H1 (cell line): ENCODE measurements at regions not wholly inside any gene's neighbourhood (a gene's known extent, or its start where the extent isn't known, plus 50 kb on each side); places are given as distances from the start of the nearest gene placed in this dataset.
A peak's percentile ranks its signal among the peaks of the same experiment; 100 is the strongest.

Experiments
- CTCF ChIA-PET: fragments of 300-600 bp; sonication (Branson Sonifier 250); formaldehyde crosslinking; loops from one replicate; lab custom pipeline; 2021; ENCODE audit not compliant: partially characterized antibody; lab: Charles Lee
- POLR2A ChIA-PET: fragments of 300-600 bp; sonication (Branson Sonifier 250); formaldehyde crosslinking; loops from one replicate; lab custom pipeline; 2021; ENCODE audit warnings: inconsistent platforms; ENCODE audit not compliant: partially characterized antibody; lab: Charles Lee
- DNase-seq, 2 experiments: peaks; one replicate each; pipeline versions ENCODE4 v3.0.0 to v3.0.0-alpha.2; 2010 to 2022; ENCODE audit warnings: low spot score in 2 of 2, low read depth in 1 of 2, mixed read lengths in 1 of 2
- FAIRE-seq: peaks from 2 replicates; lab custom pipeline; 2011; peaks lifted over from hg19 to GRCh38; lab: Jason Lieb, UNC
- H2AFZ ChIP-seq: 2 replicates; pipeline ENCODE4 v1.8.1; 2012; ENCODE audit warnings: low read length, inconsistent platforms
- H2AK5ac ChIP-seq: 2 replicates; pipeline ENCODE4 v1.6.1; 2013; ENCODE audit warnings: low read depth, low read length
- H2BK120ac ChIP-seq: replicated peaks from 2 replicates; pipeline ENCODE3; 2013; ENCODE audit warnings: low read depth, low read length, inconsistent platforms
- H2BK12ac ChIP-seq: 2 replicates; pipeline ENCODE4 v1.6.1; 2013; ENCODE audit warnings: low read depth, low read length
- H2BK15ac ChIP-seq: 2 replicates; pipeline ENCODE4 v1.6.1; 2013; ENCODE audit warnings: low read length
- H2BK20ac ChIP-seq: 2 replicates; pipeline ENCODE4 v1.6.1; 2013; ENCODE audit warnings: low read length
- H2BK5ac ChIP-seq: 2 replicates; pipeline ENCODE4 v1.6.1; 2013; ENCODE audit warnings: low read depth, low read length
- H3K14ac ChIP-seq: 2 replicates; pipeline ENCODE4 v1.6.1; 2013; ENCODE audit warnings: inconsistent platforms; ENCODE audit not compliant: insufficient read length
- H3K18ac ChIP-seq: 2 replicates; pipeline ENCODE4 v1.6.1; 2013; ENCODE audit warnings: low read length; ENCODE audit errors: extremely low read depth
- H3K23ac ChIP-seq: 2 replicates; pipeline ENCODE4 v1.6.1; 2013; ENCODE audit warnings: inconsistent platforms; ENCODE audit not compliant: insufficient read length
- H3K23me2 ChIP-seq: 2 replicates; pipeline ENCODE4 v1.6.1; 2013; ENCODE audit warnings: low read depth, low read length
- H3K27ac ChIP-seq: 2 replicates; pipeline ENCODE4 v1.6.1; 2011; ENCODE audit warnings: low read depth, low read length, inconsistent platforms
- H3K27me3 ChIP-seq, 4 experiments: replicated peaks in 1 of 4; 1 replicate in 1 of 4; 2 replicates in 3 of 4; pipeline versions ENCODE4 v1.6.1 to v1.8.1; 2011 to 2013; ENCODE audit warnings: low read length in 3 of 4, mild to moderate bottlenecking in 3 of 4, inconsistent platforms in 2 of 4, mixed read lengths in 2 of 4, moderate library complexity in 1 of 4; ENCODE audit not compliant: control insufficient read depth in 3 of 4, insufficient read depth in 3 of 4; ENCODE audit errors: extremely low read depth in 1 of 4
- H3K36me3 ChIP-seq, 4 experiments: 2 replicates each; pipeline versions ENCODE4 v1.6.1 to v1.8.1; 2011 to 2013; ENCODE audit warnings: mild to moderate bottlenecking in 4 of 4, low read length in 3 of 4, moderate library complexity in 2 of 4, control low read depth in 1 of 4, inconsistent platforms in 1 of 4; ENCODE audit not compliant: insufficient read depth in 4 of 4, control insufficient read depth in 2 of 4
- H3K4ac ChIP-seq: replicated peaks from 2 replicates; pipeline ENCODE3; 2013; ENCODE audit warnings: low read length, low read depth, mixed read lengths, inconsistent platforms; ENCODE audit not compliant: insufficient read length
- H3K4me1 ChIP-seq, 4 experiments: replicated peaks in 1 of 4; 1 replicate in 1 of 4; 2 replicates in 3 of 4; pipeline versions ENCODE4 v1.6.1 to v1.8.1; 2011 to 2013; ENCODE audit warnings: low read length in 3 of 4, inconsistent platforms in 2 of 4, mixed read lengths in 1 of 4; ENCODE audit not compliant: insufficient read depth in 4 of 4, control insufficient read depth in 3 of 4
- H3K4me2 ChIP-seq, 2 experiments: 2 replicates each; pipeline versions ENCODE4 v1.6.1 to v1.8.1; 2011 to 2013; ENCODE audit warnings: low read depth in 2 of 2, low read length in 2 of 2, control low read depth in 1 of 2, inconsistent platforms in 1 of 2, mild to moderate bottlenecking in 1 of 2; ENCODE audit not compliant: insufficient read depth in 1 of 2
- H3K4me3 ChIP-seq, 4 experiments: fragments of 200-600, 300-600 bp in 1 of 4; sonication (generic), shearing (Covaris generic), sonication (Bioruptor Twin) in 1 of 4; 2 replicates each; pipeline versions ENCODE4 v1.5.1 to v1.8.1; 2011 to 2016; ENCODE audit warnings: low read length in 4 of 4, low read depth in 3 of 4, control low read depth in 2 of 4, inconsistent platforms in 2 of 4, mild to moderate bottlenecking in 2 of 4, mixed read lengths in 1 of 4, moderate library complexity in 1 of 4; ENCODE audit not compliant: insufficient read depth in 2 of 4; ENCODE audit errors: extremely low read depth in 1 of 4
- H3K56ac ChIP-seq: replicated peaks from 2 replicates; pipeline ENCODE3; 2013; ENCODE audit warnings: low read depth, mild to moderate bottlenecking, mixed read lengths, low read length, inconsistent platforms; ENCODE audit not compliant: insufficient read length
- H3K79me1 ChIP-seq: 2 replicates; pipeline ENCODE4 v1.6.1; 2013; ENCODE audit warnings: low read depth, low read length, control low read depth
- H3K79me2 ChIP-seq, 2 experiments: 2 replicates each; pipeline versions ENCODE4 v1.6.1 to v1.8.1; 2012 to 2013; ENCODE audit warnings: low read length in 2 of 2, mild to moderate bottlenecking in 2 of 2, inconsistent platforms in 1 of 2; ENCODE audit not compliant: insufficient read depth in 2 of 2, control insufficient read depth in 1 of 2
- H3K9ac ChIP-seq, 4 experiments: replicated peaks in 1 of 4; 1 replicate in 1 of 4; 2 replicates in 3 of 4; pipeline versions ENCODE4 v1.6.1 to v1.8.1; 2011 to 2013; ENCODE audit warnings: low read depth in 3 of 4, low read length in 3 of 4, control low read depth in 2 of 4, mild to moderate bottlenecking in 2 of 4, moderate library complexity in 2 of 4, inconsistent platforms in 1 of 4; ENCODE audit errors: extremely low read depth in 1 of 4
- H3K9me3 ChIP-seq, 2 experiments: 2 replicates each; pipeline versions ENCODE4 v1.6.1 to v1.8.1; 2012 to 2013; ENCODE audit warnings: mild to moderate bottlenecking in 2 of 2, moderate library complexity in 2 of 2, control low read depth in 1 of 2, inconsistent platforms in 1 of 2, low read depth in 1 of 2, low read length in 1 of 2, mixed read lengths in 1 of 2; ENCODE audit not compliant: insufficient read depth in 2 of 2
- H4K20me1 ChIP-seq, 2 experiments: replicated peaks in 1 of 2; 2 replicates each; pipeline versions ENCODE3 to v1.8.1; 2011 to 2013; ENCODE audit warnings: inconsistent platforms in 2 of 2, low read length in 2 of 2, mild to moderate bottlenecking in 1 of 2; ENCODE audit not compliant: insufficient read depth in 2 of 2, control insufficient read depth in 1 of 2
- H4K5ac ChIP-seq: 2 replicates; pipeline ENCODE4 v1.6.1; 2013; ENCODE audit warnings: low read length, low read depth, mixed read lengths, inconsistent platforms; ENCODE audit not compliant: insufficient read length
- H4K8ac ChIP-seq: 2 replicates; pipeline ENCODE4 v1.8.0; 2013; ENCODE audit warnings: mild to moderate bottlenecking, moderate library complexity, low read length, inconsistent platforms; ENCODE audit not compliant: insufficient read depth; ENCODE audit errors: extremely low read depth
- H4K91ac ChIP-seq: replicated peaks from 2 replicates; pipeline ENCODE3; 2013; ENCODE audit warnings: low read length, mixed read lengths, inconsistent platforms; ENCODE audit not compliant: insufficient read length
- CHD1 ChIP-seq: IDR thresholded peaks from 2 replicates; pipeline ENCODE4 v1.6.1; 2012; ENCODE audit warnings: low read depth, low read length, improper control_type of control experiment
- CHD2 ChIP-seq: IDR thresholded peaks from 2 replicates; pipeline ENCODE4 v1.6.1; 2012; ENCODE audit warnings: low read length, improper control_type of control experiment
- CREB1 ChIP-seq: IDR thresholded peaks from 2 replicates; pipeline ENCODE4 v1.6.1; 2012; ENCODE audit warnings: inconsistent platforms
- GABPA ChIP-seq: IDR thresholded peaks from 2 replicates; pipeline ENCODE4 v1.6.1; 2011; ENCODE audit warnings: mild to moderate bottlenecking, low read length, moderate library complexity, borderline replicate concordance; ENCODE audit not compliant: insufficient read depth
- KDM4A ChIP-seq: IDR thresholded peaks from one replicate; pipeline ENCODE4 v1.7.1; 2012; ENCODE audit warnings: low read depth, mild to moderate bottlenecking, moderate library complexity, low read length, inconsistent platforms; ENCODE audit not compliant: severe bottlenecking
- MAFK ChIP-seq: IDR thresholded peaks from 2 replicates; pipeline ENCODE4 v1.6.1; 2012; ENCODE audit warnings: low read depth, mild to moderate bottlenecking, improper control_type of control experiment, low read length
- POLR2A ChIP-seq, 2 experiments: IDR thresholded peaks; 1 replicate in 1 of 2; 2 replicates in 1 of 2; pipeline ENCODE4 v1.6.1; 2011; ENCODE audit warnings: low read depth in 2 of 2, low read length in 2 of 2, mild to moderate bottlenecking in 2 of 2; ENCODE audit errors: control extremely low read depth in 1 of 2
- RBBP5 ChIP-seq: IDR thresholded peaks from 2 replicates; pipeline ENCODE4 v1.7.1; 2012; ENCODE audit warnings: low read depth, mild to moderate bottlenecking, inconsistent platforms, low read length, moderate library complexity, borderline replicate concordance
- SAP30 ChIP-seq: fragments of 300-600 bp; sonication (generic); IDR thresholded peaks from 2 replicates; pipeline ENCODE4 v1.7.1; 2012; ENCODE audit warnings: low read length, moderate library complexity, mild to moderate bottlenecking, inconsistent platforms; ENCODE audit not compliant: insufficient read depth, insufficient replicate concordance
- SIN3A ChIP-seq, 2 experiments: IDR thresholded peaks in 1 of 2; conservative IDR thresholded peaks in 1 of 2; 2 replicates each; pipeline ENCODE4 v1.6.1; 2011 to 2012; ENCODE audit warnings: low read length in 2 of 2, improper control_type of control experiment in 1 of 2, low read depth in 1 of 2, mild to moderate bottlenecking in 1 of 2
- SP4 ChIP-seq: IDR thresholded peaks from 2 replicates; pipeline ENCODE4 v1.6.1; 2012; ENCODE audit warnings: low read length, inconsistent platforms
- TBP ChIP-seq: IDR thresholded peaks from 2 replicates; pipeline ENCODE4 v1.6.1; 2011; ENCODE audit warnings: low read depth, low read length, improper control_type of control experiment
- YY1 ChIP-seq: IDR thresholded peaks from 2 replicates; pipeline ENCODE4 v1.6.1; 2011; ENCODE audit warnings: low read depth, mild to moderate bottlenecking, low read length
- WGBS, 2 experiments: shearing (Covaris generic) in 1 of 2; methylation state at CpG; one replicate each; pipeline versions ENCODE4 v1.1.6 to v1.1.7; 2013 to 2015; ENCODE audit warnings: low lambda C conversion rate in 2 of 2, mixed read lengths in 2 of 2, inconsistent platforms in 1 of 2, low coverage in 1 of 2, missing lambda C conversion rate in 1 of 2; ENCODE audit not compliant: insufficient replicate concordance in 2 of 2, insufficient coverage in 1 of 2, insufficient read length in 1 of 2; ENCODE audit errors: extremely low coverage in 1 of 2, missing lambda C conversion rate in 1 of 2; 5-methylcytosine and 5-hydroxymethylcytosine counted together
- TF ChIP-seq, protein P1 (sequence below): IDR thresholded peaks from 2 replicates; pipeline ENCODE4 v1.6.1; 2011; ENCODE audit warnings: low read length, improper control_type of control experiment

DNA sequence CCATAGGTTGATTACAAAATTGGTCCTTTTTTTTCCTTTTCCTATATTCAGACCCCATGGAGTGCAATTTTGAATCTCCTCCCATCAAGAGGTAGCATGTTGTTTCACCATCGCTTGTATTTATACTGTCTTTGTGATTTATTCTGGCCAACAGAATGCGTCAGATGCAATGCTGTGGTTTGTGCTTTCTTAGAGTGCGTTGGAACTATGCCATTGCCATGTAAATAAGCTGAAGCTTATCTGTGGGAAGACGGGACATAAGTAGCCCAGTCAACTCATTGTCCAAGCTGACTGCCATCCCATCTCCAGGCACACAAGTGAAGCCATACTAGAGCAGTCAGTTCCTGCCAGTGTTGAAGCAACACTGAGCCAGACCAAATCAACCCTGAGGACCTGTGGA, 1339.3 kb upstream of the GOT2 start:
- Histone ChIP-seq H3K27me3 (no peaks in the 10 kb centered on the region), H3K4me1 (peaks cover 0 to 2% (median 0%) of the 10 kb centered on the region in 4 experiments; a peak in 1 of 7 replicates), H3K79me2 (no peaks in the 10 kb centered on the region), H3K18ac (no peak overlapping the region), H2BK20ac (0 out of 2 replicates have a peak overlapping the region, but pooled peaks have one; percentile 19), H4K8ac (no peak overlapping the region), H4K20me1 (no peaks in the 10 kb centered on the region), H3K23ac (no peak overlapping the region), H3K9ac (no peak overlapping the region), H3K23me2 (no peaks in the 10 kb centered on the region), H3K4me2 (no peak overlapping the region), H2BK120ac (no peak overlapping the region), H3K4ac (no peak overlapping the region), H3K14ac (no peak overlapping the region), H3K9me3 (no peaks in the 10 kb centered on the region; a peak in 1 of 4 replicates), H3K56ac (no peak overlapping the region), H2AK5ac (no peak overlapping the region), H2AFZ (no peak overlapping the region), H2BK15ac (no peak overlapping the region), H2BK12ac (peak overlapping the region; percentile 71; the same call in 1 of the 2 replicates), H3K4me3 (no peak overlapping the region), H2BK5ac (no peak overlapping the region), H3K36me3 (no peaks in the 10 kb centered on the region), H4K5ac (no peak overlapping the region), H4K91ac (peak overlapping the region; percentile 53), H3K27ac (no peak overlapping the region), H3K79me1 (no peaks in the 10 kb centered on the region)
- ChIA-PET POLR2A (no interaction called here), CTCF (interaction anchor here (0.8 kb wide), 1 partner anchor 130 kb away, joined by 3 read pairs; no protein-coding TSS in a partner anchor)
- DNase-seq (no peak), FAIRE-seq (no peak)
- WGBS, 2 experiments: 88% methylated on average over 4 of the region's 4 CpGs; no CpG with 5 or more reads in 1 of the 2 experiments
- no peak for TF ChIP-seq SIN3A (conservative IDR thresholded peaks at IDR 0.05 in 1 of 2, IDR thresholded peaks at IDR 0.05 in 1 of 2; ENCODE audit: low read depth in 1 of 2, low read length in 2 of 2)
- no peak for TF ChIP-seq GABPA
- no peak for TF ChIP-seq SAP30
- TF ChIP-seq, protein P1, sequence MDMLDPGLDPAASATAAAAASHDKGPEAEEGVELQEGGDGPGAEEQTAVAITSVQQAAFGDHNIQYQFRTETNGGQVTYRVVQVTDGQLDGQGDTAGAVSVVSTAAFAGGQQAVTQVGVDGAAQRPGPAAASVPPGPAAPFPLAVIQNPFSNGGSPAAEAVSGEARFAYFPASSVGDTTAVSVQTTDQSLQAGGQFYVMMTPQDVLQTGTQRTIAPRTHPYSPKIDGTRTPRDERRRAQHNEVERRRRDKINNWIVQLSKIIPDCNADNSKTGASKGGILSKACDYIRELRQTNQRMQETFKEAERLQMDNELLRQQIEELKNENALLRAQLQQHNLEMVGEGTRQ: no peak
- TF ChIP-seq CHD1: no peak
- no peak for TF ChIP-seq YY1
- TF ChIP-seq CREB1: no peak
- no peak for TF ChIP-seq TBP
- no peak for TF ChIP-seq POLR2A (IDR thresholded peaks at IDR 0.05; ENCODE audit: control extremely low read depth in 1 of 2, low read depth in 2 of 2, low read length in 2 of 2)
- TF ChIP-seq RBBP5: no peak
- TF ChIP-seq KDM4A: no peak
- TF ChIP-seq MAFK: no peak
- TF ChIP-seq SP4: no peak
- no peak for TF ChIP-seq CHD2
